DMS153 (cell line): ENCODE measurements at regions not wholly inside any gene's neighbourhood (a gene's known extent, or its start where the extent isn't known, plus 50 kb on each side); places are given as distances from the start of the nearest gene placed in this dataset.
A peak's percentile ranks its signal among the peaks of the same experiment; 100 is the strongest.
"Not testable (repeated sequence)": the region's sequence is repeated elsewhere in the genome, so short reads cannot be mapped to it uniquely, and the experiment has no call there.

Experiments used
- DNase-seq: peaks from one replicate; lab custom pipeline; 2025; lab: John Stamatoyannopoulos, UW

- no peak for DNase-seq
Measured at GRCh38 chr1:81264976-81265375, 535.8 kb upstream of the ADGRL2 start.

GRCh38 chr1:81259625-81260411 lies 540.9 kb upstream of the ADGRL2 start:
- no peak for DNase-seq

GRCh38 chr1:81254560-81254959 lies 546.2 kb upstream of the ADGRL2 start:
- no peak for DNase-seq

GRCh38 chr1:81254068-81254467 lies 546.7 kb upstream of the ADGRL2 start:
- DNase-seq, result no peak

GRCh38 chr1:81252471-81253151 lies 548.1 kb upstream of the ADGRL2 start:
- DNase-seq, result no peak

GRCh38 chr1:81250825-81251224 lies 549.9 kb upstream of the ADGRL2 start:
- DNase-seq, result not testable (repeated sequence)

- not testable (repeated sequence) for DNase-seq
Measured at GRCh38 chr1:81245084-81245715, 555.5 kb upstream of the ADGRL2 start.

- DNase-seq, result not testable (repeated sequence)
Measured at GRCh38 chr1:81244612-81245011, 556.1 kb upstream of the ADGRL2 start.

- no peak for DNase-seq
Measured at GRCh38 chr1:81242103-81242502, 558.6 kb upstream of the ADGRL2 start.

GRCh38 chr1:81238129-81238528 lies 562.6 kb upstream of the ADGRL2 start:
- no peak for DNase-seq

- DNase-seq, result peak; percentile 4
Measured at GRCh38 chr1:81237473-81238089, 563.2 kb upstream of the ADGRL2 start.

- no peak for DNase-seq
Measured at GRCh38 chr1:81234237-81234636, 566.5 kb upstream of the ADGRL2 start.

GRCh38 chr1:81233591-81233990 lies 567.1 kb upstream of the ADGRL2 start:
- DNase-seq, result no peak

GRCh38 chr1:81232420-81232819 lies 568.3 kb upstream of the ADGRL2 start:
- DNase-seq, result no peak

GRCh38 chr1:81231729-81232038 lies 569.0 kb upstream of the ADGRL2 start:
- DNase-seq, result no peak

GRCh38 chr1:81230983-81231728 lies 569.6 kb upstream of the ADGRL2 start:
- DNase-seq, result no peak

- no peak for DNase-seq
Measured at GRCh38 chr1:81228926-81229325, 571.8 kb upstream of the ADGRL2 start.

- DNase-seq, result no peak
Measured at GRCh38 chr1:81226603-81226928, 574.2 kb upstream of the ADGRL2 start.

GRCh38 chr1:81225789-81226602 lies 574.7 kb upstream of the ADGRL2 start:
- DNase-seq, result no peak

GRCh38 chr1:81224222-81224621 lies 576.5 kb upstream of the ADGRL2 start:
- DNase-seq, result no peak

- no peak for DNase-seq
Measured at GRCh38 chr1:81221564-81221963, 579.2 kb upstream of the ADGRL2 start.
